ENCODE measurements at regions not wholly inside any gene's neighbourhood (a gene's known extent, or its start where the extent isn't known, plus 50 kb on each side); places are given as distances from the start of the nearest gene placed in this dataset.

- no peak for DNase-seq (ENCODE audit: low spot score)
Observed at GRCh38 chr11:69996451-69996850, 81.7 kb upstream of the ANO1 start.

DNA sequence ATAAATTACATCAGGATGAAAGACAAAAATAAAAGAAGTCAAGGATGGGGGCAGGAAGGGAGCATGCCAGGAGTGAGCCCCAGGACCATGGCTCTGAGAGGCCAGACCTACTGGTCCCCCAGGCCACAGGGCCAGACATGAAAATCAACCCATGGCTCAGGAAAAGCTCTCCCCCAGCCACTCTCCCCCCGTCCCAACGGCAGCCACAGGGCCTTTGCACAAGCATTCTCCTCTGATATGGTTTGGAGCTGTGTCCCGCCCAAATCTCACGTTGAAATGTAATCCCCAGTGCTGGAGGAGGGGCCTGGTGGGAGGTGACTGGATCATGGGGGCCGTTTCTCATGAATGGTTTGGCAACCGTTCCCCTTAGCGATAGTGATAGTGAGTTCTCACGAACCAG, 80.8 kb upstream of the ANO1 start:
- DNase-seq (ENCODE audit: low spot score): no peak

DNA sequence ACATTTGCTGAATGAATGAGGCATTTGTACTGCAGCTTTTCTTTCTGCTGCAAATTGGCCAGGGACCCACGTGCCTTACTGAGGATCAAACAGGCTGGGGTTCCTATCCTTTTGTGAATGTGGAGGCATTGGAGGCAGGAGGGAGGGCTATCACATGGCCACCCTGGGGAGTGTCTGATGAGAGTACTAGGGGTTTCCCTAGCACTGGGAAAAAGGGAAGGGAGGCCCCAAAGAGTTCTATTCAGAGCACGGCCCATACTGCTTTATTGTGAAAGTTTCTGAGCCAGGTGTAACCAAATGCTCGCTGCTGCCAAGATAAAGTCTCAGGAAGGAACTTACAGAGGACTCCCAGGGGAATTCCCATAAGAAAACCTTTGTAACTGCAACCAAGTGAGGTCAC, 78.4 kb upstream of the ANO1 start:
- no peak for DNase-seq (ENCODE audit: low spot score)

GRCh38 chr11:70000228-70000627, 77.9 kb upstream of the ANO1 start:
- DNase-seq (ENCODE audit: low spot score): no peak

- DNase-seq (ENCODE audit: low spot score): no peak
Observed at GRCh38 chr11:70001246-70001645, 76.9 kb upstream of the ANO1 start.

DNA sequence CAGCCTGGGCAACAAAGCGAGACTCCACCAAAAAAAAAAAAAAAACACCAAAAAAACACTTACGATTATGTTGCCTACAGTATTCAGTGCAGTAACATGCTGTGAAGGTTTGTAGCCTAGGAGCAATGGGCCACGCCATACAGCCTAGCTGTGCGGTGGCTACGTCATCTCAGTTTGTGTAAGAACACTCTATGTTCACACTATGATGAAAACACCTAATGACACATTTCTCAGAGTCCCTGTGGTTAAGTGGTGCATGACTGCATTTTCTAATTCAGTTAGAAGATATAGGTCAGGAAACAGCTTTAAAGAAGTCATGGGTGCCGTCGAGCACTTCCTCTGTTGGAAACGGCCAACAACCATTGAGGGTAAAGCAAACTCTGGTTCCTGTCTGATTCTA, 75.7 kb upstream of the ANO1 start:
- DNase-seq (ENCODE audit: low spot score): no peak

DNA sequence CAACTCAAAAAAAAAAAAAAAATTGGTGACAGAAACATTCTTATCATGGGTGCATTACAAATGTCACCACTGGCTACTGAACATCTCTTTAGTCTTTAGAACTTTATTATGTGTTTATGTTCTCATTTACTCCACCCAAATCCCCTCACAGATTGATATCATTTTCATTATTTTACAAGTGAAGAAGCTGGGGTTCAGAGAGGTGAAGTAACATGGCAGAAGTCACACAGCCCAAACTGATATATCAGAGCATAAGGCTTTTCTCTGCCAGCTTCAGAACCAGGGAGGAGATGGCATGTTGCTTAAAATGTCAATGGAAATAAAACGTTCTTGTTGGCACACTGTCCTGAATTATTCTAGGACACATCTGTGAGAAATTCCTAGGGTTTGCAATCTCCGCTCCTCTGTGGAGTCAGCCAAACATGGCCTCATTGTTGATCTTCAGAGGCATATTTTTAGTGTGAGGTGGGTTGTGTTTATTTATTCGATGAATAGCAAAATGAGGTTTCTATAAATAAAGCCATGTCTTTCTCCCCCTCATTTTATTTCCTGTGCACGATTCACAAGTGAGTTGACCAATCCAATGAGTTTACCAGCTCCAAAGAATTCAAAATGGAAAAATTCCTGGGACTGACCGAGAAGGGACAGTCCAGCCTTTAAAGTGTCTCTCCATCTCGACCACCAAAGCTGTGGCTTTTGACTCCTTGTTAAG, 72.9 kb upstream of the ANO1 start:
- DNase-seq (ENCODE audit: low spot score): no peak

DNA sequence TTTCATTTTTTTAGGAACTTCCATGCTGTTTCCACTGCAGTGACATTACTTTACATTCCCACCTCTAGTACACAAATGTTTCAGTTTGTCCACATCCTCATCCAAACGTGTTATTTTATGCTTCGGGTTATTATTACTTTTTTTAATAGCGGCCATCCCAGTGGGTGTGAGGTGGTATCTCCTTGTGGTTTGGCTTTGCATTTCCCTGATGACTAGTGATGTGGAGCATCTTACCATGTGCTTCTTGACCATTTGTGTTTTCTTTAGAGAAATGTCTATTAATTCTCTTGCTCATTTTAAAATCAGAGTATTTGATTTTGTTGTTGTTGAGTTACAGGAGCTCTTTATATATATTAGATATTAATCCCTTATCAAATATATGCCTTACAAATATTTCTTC, 70.3 kb upstream of the ANO1 start:
- no peak for DNase-seq (ENCODE audit: low spot score)

DNA sequence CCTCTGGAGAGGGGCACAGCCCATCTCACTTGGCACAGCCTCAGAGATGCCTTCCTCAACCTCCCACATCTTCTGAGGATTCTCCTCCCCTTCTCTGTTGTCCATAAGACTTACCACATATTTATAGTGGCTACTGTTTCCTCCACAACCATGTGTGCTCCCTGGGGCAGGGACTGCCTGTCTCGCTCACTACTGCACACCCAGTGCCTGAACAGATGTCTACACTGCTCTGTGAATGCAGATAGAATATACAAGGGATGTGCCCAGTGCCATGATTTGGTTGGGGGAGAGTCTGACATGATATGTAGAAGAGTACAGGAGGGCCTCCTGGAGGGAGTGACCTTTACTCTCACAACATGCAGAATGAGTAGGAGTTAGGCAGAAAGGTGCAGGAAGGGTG, 67.3 kb upstream of the ANO1 start:
- no peak for DNase-seq (ENCODE audit: low spot score)

- DNase-seq (ENCODE audit: low spot score): no peak
Observed at GRCh38 chr11:70012134-70012733, 65.9 kb upstream of the ANO1 start.

DNA sequence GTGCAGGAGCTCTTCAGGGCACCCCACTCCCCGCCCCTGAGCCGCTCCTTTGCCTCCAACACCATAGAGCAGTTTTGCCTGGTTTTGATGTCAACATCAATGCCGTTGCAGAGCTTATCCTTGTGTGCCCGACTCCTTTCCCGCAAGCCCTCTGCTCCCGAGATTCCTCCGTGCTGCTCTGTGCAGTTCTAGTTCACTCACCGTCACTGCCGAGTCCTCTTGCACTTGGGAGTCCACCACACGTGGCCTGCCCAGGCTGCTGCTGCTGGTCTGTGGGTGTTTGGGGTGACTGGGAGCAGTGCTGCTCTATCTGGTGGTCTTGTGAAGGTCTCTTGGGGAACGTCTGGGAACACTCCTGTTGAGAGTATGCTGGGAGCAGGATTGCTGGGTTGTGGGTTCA, 63.8 kb upstream of the ANO1 start:
- DNase-seq (ENCODE audit: low spot score): no peak

DNA sequence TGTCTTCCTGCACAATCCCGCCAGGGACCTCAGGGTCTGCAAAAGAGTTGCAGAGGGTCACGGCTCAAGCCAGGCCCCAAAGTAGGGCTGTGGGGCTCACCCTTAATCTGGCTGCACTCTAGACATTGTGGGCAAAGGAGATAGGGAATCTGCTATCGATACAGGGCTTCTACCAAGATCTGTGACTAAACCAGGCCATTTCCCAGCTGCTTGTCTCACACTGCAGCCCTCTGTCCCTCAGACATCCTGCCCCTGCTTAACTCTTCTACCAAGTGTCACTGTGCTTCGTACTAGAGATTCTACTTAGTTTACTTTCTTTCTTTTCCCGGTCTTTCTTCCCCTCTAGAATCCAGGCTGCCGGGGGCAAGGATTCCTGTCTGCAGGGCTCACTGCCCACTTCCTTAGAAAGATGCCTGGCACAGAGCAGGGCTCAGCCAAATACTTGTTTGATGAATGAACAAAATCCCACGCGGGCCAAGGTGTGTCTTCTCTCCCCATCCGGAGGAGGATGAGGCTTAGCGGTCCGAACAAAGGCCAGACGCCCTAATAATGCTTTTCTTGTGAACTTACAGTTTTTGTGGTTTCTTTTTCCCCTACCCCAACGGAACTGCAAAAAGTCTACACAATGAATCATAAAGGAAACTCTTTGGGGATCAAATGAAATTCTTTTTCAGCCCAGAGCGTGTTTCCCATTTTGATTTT, 61.3 kb upstream of the ANO1 start:
- DNase-seq (ENCODE audit: low spot score): no peak

GRCh38 chr11:70018816-70019215, 59.3 kb upstream of the ANO1 start:
- DNase-seq (ENCODE audit: low spot score): no peak

GRCh38 chr11:70019576-70020011, 58.5 kb upstream of the ANO1 start:
- no peak for DNase-seq (ENCODE audit: low spot score)

GRCh38 chr11:70020336-70021214, 57.5 kb upstream of the ANO1 start:
- no peak for DNase-seq (ENCODE audit: low spot score)

DNA sequence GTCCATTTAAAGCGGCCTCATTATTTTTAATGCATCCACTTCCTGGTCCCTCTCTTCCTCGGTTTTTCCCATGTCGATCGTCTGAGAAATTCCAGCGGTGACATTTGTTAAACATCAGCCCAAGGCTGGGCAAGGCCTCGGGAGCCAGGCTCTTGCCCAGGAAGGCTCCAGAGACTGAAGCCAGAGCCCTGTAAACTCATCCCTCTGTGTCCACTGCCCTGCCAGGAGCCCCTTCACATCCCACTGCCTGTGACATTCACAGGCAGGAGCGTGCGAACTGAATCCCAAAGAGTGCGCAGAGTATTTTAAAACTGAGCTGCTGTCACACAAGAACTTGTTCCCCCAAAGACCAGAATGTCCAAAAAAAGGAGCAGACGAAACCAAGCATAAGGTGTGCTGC, 56.5 kb upstream of the ANO1 start:
- DNase-seq (ENCODE audit: low spot score): no peak

GRCh38 chr11:70024036-70024772, 53.9 kb upstream of the ANO1 start:
- DNase-seq (ENCODE audit: low spot score): no peak

GRCh38 chr11:70024773-70025045, 53.4 kb upstream of the ANO1 start:
- no peak for DNase-seq (ENCODE audit: low spot score)

GRCh38 chr11:70025308-70025707, 52.8 kb upstream of the ANO1 start:
- no peak for DNase-seq (ENCODE audit: low spot score)

GRCh38 chr11:70026012-70026411, 52.1 kb upstream of the ANO1 start:
- no peak for DNase-seq (ENCODE audit: low spot score)

- DNase-seq (ENCODE audit: low spot score): no peak
Observed at GRCh38 chr11:70026726-70027125, 51.4 kb upstream of the ANO1 start.

- no peak for DNase-seq (ENCODE audit: low spot score)
Observed at GRCh38 chr11:70027451-70027850, 50.7 kb upstream of the ANO1 start.

All from CD4-positive, alpha-beta T cell treated with Interleukin-15 for 4 hours (primary cell).